GM13976 (cell line): ENCODE measurements at regions not wholly inside any gene's neighbourhood (a gene's known extent, or its start where the extent isn't known, plus 50 kb on each side); places are given as distances from the start of the nearest gene placed in this dataset.

ENCODE experiments used
- DNase-seq: peaks from one replicate; pipeline ENCODE4 v3.0.0; 2012; ENCODE audit warnings: low spot score
- CTCF ChIP-seq: IDR thresholded peaks from 2 replicates; pipeline ENCODE4 v1.5.1; 2012; ENCODE audit warnings: borderline replicate concordance, mild to moderate bottlenecking; ENCODE audit not compliant: insufficient read depth; ENCODE audit errors: extremely low read depth, missing control alignments, control extremely low read depth
- in situ Hi-C: fragments of 300-500 bp; cut with MboI; formaldehyde crosslinking; loops from one replicate; pipeline ENCODE4 v1.12.0; 2022; ENCODE audit warnings: low sequenced_read_pairs, mixed read lengths, inconsistent platforms; ENCODE audit not compliant: unreplicated experiment

- no peak for TF ChIP-seq CTCF
- in situ Hi-C loops: no loop called here
- DNase-seq: no peak
Observed at GRCh38 chr6:121839896-121840295, 404.4 kb downstream of the GJA1 start.

GRCh38 chr6:121844898-121845297 is 409.5 kb downstream of the GJA1 start:
- no peak for DNase-seq
- TF ChIP-seq CTCF: no peak
- in situ Hi-C loops: no loop called here

GRCh38 chr6:121847806-121848522 is 412.5 kb downstream of the GJA1 start:
- TF ChIP-seq CTCF: no peak
- in situ Hi-C loops: no loop called here
- DNase-seq: no peak

- TF ChIP-seq CTCF: no peak
- DNase-seq: no peak
- in situ Hi-C loops: no loop called here
Observed at GRCh38 chr6:121848523-121849255, 413.2 kb downstream of the GJA1 start.

GRCh38 chr6:121849477-121849876 is 414.0 kb downstream of the GJA1 start:
- in situ Hi-C loops: no loop called here
- TF ChIP-seq CTCF: peak; percentile 49
- peak; percentile 28 for DNase-seq

- DNase-seq: no peak
- in situ Hi-C loops: no loop called here
- no peak for TF ChIP-seq CTCF
Observed at GRCh38 chr6:121851056-121851455, 415.6 kb downstream of the GJA1 start.
